ENCODE measurements at regions not wholly inside any gene's neighbourhood (a gene's known extent, or its start where the extent isn't known, plus 50 kb on each side); places are given as distances from the start of the nearest gene placed in this dataset.
A peak's percentile ranks its signal among the peaks of the same experiment; 100 is the strongest.

DNA sequence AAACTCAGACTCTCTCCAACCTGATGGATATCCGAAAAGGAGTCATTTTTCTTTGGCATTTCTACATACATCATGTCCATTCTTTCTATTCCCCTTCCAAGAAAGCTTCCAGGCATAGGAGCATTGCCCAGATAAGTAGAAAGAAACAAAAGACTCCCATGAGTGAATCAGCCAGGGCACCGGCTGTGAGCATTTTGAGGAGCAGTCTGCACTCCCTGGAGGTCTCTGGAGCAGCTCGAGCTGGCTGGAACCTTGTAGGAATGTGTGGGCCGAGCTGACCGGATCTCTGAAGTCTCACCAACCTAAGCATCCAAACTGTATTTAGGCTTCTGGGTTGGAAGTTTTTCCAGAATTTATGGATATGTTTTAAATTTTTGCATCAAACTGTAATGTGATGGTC lies 161.4 kb upstream of the TRPC7 start:
- no peak for DNase-seq

DNA sequence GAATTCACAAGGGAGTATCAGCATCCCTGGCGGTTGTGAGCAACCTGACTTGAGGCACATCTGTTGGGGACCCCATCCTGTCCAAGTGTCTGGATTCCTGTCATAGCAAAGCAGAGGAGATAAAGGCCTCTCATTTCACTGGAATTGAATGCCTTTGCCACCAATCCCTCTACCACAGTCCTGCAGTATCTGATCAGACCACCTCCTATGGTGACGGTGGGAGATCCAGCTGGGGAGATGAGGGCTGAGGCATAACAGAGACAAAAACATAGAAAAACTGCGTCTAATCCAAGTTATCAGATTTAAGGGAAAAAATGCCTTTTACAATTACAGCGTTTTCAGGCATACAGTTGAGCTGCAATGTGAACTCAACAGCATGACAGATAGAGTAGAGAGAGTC lies 160.7 kb upstream of the TRPC7 start:
- DNase-seq = no peak

DNA sequence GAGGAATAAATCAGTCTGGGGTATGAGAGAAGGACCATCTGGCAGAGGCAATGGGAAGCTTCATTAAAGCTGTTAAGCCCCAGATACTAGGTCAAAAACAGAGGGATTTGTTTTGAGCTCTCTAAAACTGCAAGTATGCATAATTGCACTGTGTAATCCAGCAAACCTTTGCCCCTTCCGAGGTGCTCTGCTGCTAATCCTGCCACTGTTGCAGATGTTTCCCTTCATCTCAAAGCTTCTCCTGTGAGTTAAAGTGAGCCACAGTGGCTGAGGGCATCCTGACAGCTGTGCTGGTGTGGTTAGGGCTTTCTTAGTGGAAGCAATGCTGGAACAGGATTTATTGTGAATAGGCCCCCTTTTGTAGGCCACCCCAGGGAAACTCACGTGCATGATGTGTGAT lies 160.3 kb upstream of the TRPC7 start:
- DNase-seq = no peak

DNA sequence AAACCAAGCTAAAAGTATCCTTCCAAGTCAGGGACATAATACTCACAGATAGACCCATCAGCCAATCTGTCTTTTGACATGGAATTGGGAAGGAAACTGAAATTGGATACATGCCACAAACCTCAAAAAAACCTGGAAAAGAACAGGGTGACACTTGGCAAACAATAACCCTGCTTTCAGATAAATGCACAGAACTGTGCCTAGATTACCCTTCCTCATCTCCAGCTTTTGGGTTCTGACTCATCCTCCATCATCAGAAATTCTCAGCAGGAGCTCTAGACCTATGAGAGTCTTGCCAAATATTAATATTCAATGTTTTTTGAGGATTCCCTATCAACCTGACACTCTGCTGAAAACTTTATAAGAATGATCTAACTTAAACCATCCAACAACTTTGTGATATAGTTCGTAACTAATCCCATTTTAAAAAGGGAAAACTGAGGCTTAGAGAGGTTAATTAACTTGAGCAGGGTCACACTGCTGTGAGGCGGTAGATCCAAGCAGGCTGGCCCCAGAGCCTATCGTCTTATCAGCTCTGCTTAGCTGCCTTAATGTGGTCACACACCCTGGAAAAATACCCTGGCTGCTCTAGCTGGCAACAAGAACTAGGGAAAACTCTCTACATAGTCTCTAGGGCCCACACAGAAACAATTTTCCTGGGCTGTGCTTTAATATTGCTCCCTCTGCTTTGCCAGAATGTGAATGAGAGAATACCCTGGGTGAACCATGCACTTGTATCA lies 157.0 kb upstream of the TRPC7 start:
- no peak for DNase-seq

DNA sequence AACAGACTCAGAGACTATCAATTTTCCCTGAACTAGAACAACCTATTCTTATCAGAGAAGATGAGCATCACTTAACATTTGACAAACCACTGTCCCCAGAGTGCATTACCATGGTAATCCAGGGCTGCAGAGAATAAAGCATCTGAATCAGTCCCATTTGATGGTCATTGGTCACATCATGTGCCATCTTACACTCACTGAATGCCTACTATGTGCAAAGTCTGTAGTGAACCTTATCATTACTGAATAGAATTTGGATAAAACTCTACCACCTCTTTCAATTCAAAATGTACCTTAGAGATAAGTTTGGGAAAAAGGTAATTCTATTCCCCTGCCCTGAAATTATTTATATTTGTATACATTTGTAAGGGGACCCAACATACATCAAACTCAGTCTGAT lies 156.4 kb upstream of the TRPC7 start:
- DNase-seq = no peak

DNA sequence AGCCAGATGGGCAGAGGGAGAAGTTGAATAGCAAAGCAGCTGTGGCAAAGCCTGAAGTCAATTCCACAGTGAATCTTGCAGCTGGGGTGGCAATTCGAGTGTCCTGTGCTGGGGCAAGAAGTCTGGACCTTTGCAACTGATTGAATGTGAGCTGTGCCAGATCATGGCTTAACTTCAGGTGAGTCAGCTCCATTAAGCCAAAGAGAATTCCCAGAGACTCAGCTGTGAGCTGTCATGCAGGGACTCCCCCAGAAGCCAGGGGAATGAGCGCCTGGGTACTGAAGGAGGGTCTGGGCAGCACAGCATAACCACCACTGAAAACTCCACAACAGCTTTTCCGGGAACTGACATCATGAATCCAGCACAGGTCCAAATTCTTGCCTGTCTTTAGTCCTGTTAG lies 153.5 kb upstream of the TRPC7 start:
- DNase-seq = no peak

DNA sequence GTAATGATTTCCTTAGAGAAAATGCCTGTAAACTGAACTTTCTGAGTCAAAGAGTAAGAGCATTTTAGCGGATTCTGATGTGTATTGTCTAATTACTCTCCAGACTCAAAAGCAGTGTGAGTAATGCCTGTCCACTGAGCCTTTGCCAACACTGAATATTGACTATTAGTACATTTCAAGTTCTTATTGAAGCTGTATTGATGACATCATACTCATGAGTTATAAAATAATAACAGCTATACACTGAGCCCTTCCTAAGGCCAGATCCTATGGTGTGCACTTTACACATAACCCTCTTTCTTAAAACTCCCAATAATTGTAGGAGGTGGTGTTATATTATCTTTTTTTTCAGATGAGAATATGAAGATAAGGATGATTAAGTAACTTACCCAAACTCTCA lies 152.8 kb upstream of the TRPC7 start:
- no peak for DNase-seq

DNA sequence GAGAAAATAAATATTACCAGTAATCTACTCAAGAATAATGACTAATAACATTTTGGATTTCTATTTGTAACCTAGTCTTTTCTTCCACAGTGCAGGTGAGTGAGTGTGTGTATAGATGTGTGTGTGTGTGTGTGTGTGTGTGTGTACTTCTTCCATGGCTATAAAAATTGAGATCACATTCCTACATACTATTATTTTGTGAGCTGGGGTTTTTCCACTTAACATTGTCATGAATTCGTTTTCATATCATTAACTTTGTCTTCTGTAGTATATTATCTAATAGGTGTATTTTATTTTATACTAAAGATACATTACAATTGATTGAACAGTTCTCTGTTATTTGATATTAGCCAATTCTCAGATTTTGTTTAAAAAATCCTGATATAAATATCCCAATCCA lies 152.4 kb upstream of the TRPC7 start:
- no peak for DNase-seq

DNA sequence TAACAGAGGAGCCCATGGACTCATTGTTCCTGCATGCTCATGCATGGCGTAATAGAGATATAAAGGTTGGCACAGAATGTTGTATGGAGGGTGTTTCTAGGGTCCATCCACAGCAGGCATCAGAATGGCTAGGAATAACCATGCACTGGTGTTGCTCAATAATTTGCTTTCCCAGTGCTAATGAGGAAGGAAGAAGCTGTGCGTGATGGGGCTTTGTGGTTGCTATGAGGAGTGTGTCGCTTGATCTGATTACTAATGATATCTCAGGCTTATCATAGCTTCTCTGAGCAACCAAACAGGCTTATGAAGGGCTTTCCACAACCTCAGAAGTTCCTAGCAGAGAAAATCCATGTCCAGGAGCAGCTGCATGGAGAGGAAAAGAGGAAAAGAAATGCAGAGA lies 151.3 kb upstream of the TRPC7 start:
- peak; percentile 17 for DNase-seq

DNA sequence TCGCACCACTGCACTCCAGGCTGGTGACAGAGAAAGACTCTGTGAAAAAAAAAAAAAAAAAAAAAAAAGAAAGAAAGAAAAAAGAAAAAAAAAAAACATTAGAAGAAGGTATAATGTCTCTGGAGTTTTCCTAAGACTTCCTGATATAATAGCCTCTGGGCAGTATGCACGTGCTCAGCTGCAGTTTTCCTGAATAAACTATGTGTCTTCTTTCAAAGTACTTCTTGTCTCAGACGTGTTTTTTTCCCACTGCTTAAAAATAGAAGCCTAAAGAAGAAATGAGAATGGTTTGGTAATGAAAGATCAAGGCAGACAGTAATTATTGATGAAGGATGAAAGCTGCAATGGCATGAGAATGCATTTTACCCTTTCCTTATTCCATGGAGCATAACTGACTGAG lies 148.1 kb upstream of the TRPC7 start:
- no peak for DNase-seq

DNA sequence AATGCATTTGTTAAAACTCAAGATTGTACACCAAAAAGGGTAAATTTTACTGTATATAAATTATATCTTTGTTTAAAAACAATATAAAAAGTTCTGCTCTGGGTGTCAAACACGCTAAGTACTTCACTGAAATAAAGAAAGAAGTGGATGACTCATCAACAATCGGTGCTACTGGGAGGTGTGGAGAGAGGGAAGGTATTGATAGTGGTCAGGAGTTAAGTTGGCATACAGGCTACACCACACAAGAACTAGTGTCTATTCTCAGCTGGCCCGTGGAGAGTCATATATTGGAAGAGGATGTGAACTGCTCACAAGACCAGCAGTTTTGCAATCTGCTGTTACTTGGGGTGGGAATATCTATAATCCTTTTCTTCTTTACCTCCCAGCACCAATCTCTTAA lies 145.7 kb upstream of the TRPC7 start:
- no peak for DNase-seq

DNA sequence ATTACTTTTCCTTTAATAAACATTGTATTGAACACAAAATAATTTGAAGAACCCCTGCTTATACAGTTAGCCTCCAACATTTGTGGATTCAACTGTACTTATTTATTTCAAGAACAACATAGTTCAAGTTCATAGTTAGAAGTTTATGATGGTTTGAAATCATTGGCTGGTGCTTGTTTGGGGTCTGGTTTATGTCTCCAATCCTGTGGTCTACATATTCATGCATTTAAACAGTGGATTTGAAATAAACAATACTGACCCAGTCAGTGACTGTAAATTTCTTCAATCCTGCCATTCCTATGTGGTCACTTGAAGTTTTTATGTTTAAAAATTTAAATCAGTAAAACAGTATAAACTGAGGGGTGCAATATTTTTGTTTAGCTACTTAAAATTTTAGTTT lies 145.1 kb upstream of the TRPC7 start:
- no peak for DNase-seq

DNA sequence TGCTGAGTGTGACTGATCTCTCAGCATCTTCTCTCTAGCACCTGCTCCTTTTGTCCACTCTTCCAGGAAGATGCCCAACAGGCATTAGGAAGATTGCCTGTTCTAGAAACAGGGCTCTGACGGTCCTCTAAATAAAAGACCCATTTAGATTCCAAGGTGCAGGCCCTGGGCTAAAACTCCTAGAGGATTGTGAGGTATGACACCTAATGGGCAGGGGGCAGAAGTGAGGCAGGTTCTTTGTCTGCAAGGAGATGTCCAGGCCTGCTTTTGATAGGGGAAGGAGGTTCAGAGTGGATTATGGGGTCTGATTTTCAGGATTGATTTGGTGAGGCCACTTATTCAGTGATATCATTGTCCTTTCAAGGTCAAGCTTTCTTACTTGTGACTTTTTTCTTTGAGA lies 140.8 kb upstream of the TRPC7 start:
- DNase-seq = no peak

DNA sequence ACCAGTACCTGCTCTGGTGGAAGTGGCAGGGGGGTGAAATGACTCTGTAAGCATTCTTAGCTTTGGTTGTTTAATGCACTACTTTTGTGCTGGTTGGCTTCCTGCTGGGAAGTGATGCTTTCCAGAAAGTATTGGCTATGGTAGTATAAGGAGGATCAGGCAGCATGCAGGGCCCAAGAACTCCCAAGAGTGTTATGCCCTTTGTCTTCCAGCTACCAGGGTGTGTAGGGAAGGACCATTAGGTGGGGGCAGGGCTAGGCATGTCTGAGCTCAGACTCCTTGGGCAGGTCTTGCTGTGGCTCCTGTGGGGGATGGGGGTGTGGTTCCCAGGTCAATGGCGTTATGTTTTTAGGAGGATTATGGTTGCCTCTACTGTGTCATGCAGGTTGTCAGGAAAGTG lies 135.8 kb upstream of the TRPC7 start:
- no peak for DNase-seq

DNA sequence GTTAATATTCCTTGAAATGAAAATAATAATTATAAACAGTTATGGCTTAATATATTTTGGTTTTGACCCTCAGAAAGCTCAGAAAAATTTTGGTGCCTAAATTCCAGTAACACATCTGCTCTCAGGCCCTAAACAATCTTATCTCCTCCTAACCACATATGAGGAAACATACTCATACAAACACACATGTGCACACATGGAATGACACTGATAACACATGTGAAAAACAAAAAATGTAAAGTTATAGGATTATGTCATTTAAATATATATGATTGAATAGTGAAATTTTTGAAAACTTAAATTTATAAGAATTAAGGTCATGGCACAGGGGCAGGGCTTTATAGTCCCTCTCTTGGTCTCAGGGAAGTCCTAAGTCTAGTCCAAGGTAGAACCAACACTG lies 127.2 kb upstream of the TRPC7 start:
- DNase-seq = no peak

DNA sequence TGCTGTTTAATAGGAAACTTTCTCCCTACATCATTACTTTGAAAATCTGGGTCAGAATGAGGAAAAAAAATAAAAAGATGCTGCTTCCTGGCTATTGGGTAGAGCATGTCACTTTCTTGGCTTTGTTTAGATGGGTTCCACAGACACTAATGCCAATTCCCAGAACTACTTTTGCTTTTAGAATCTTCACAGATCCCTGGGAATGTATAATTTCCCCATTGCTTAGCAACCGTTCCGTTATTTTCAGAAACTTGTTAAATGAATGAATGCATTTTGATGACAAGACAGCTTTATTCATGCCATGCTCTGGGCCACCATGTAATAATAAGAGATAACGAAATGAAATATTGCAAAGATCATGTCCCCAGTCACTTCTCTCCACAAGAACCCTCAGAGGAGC lies 126.5 kb upstream of the TRPC7 start:
- DNase-seq = no peak

DNA sequence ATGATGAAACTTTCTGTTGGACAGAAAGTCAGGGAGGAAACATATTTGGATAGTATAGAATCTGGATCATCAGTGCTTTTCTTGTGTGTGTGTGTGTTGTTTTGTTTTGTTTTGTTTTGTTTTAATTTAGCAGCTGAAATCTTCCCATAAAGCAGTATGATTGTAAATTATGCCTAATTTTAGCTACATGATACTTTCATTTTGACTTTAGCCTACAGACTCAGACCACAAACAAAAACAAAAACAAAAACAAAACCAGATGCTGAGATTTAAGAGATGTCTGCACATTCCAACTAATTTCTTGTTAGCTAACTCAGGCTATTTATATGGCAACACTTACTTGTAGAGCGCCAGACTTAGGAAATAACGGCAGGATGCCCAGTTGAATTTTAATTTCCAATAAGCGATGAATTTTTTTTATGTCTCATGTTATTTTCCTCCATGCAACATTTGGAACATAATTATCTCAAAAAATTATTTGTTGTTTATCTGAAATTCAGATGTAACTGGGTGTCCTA lies 119.5 kb upstream of the TRPC7 start:
- no peak for DNase-seq

DNA sequence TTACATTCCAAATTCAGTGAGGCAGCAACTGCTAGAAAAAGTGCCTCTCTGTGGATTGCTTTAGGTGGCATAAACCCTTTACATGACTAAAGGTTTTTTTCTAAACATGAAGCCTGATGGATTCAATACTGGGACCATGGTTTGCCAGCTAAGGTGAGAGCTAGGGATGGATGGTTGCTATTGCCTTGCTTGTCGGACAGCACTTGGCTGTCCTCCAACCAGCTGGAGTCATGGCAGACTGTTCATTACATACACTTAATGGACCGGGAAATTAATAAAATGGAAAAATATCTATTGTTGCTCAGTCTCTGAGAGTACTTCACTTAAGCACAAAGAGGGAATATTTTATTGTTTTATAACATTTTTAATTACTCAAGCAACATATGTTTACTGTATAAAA lies 116.9 kb upstream of the TRPC7 start:
- no peak for DNase-seq

DNA sequence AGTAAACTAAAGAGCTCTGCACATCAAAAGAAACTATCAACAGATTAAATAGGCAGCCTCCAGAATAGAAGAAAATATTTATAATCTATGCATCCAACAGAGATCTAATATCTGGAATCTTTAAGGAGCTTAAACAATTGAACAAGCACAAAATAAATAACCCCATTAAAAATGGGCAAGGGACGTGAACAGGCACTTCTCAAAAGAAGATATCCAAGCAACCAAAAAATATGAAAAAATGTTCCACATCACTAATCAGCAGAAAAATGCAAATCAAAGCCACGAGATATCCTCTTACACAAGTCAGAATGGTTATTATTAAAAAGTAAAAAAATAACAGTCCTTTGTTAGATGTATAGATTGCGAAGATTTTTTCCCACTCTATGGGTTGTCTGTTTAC lies 109.1 kb upstream of the TRPC7 start:
- DNase-seq = no peak

DNA sequence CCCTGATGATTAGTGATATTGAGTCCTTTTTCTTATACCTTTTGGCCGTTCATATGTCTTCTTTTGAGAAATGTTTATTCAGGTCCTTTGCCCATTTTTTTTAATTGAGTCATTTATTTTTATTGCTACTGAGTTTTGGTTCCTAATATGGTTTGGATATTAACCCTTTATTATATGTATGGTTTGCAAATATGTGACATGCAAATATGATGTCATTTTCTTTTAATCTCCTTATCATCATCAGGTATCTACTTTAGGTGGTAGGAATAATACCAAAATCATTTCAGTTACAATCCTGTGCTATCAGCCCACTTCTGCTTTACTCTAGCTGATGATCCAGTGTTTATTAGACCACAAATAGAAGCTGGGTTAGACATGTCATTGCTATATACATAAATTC lies 102.3 kb upstream of the TRPC7 start:
- no peak for DNase-seq

DNA sequence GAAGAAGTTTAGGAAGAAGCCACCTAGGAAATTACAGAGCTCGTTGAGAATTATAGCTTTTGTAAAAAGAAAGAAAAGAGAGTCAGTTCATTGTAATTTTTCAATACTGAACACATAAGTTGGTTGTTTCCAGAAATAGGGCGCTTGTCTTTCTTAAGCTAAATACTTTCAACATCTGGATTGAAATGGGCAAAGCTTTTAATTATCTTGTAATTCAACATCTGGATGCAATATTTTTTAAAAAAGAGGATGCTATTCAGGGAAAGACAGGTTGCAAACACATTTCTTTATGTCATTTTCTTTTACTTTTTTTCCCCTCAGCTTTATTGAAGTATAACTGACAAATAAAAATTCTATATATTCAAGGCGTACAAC lies 100.7 kb upstream of the TRPC7 start:
- DNase-seq = no peak

DNA sequence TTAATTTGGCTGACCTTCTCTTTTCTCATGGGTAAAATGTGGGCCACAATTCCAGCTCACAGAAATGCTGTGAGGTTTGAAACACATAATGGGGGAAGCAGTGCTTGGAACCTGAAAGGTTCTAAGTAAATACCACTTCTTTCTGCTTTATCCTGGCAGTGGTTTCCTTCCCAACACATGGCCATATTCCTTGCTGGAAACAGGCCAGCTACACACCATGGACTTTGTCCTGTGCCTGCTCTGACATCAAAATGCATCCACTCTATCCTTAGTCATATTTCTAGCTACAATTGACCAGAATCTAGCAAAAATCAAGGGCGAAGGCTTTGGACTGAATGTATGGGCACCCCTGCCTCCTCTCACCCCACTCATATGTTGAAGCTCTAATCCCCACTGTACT lies 93.1 kb upstream of the TRPC7 start:
- DNase-seq = no peak

DNA sequence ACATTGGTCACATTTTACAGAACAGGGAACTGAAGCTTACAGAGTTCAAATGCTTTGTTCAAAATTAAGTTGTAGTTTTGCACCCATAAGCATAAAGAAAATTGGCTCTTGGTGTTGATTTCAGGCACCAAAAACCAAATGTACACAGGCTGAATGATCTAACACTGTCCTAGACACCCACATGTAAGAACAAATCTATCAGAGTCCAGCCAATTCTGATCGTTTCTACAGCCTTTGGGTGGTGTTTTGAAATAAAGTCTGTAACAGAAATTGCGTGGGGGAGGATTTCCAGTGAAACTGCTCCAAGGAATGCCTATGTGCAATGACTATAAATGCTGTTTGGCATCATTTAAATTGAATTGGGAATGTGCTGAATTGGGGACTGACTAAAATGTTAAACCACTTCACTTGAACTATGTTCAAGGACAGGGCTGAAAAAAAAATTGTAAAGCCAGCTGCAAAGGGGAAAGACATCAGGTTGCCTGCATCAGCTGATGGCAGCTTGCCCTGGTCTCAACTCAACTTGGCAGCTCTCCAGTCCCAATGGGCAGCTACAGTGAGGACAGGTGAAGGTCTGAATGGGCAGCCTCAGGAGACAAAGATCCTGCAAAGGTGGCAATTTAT lies 92.2 kb upstream of the TRPC7 start:
- DNase-seq = no peak

DNA sequence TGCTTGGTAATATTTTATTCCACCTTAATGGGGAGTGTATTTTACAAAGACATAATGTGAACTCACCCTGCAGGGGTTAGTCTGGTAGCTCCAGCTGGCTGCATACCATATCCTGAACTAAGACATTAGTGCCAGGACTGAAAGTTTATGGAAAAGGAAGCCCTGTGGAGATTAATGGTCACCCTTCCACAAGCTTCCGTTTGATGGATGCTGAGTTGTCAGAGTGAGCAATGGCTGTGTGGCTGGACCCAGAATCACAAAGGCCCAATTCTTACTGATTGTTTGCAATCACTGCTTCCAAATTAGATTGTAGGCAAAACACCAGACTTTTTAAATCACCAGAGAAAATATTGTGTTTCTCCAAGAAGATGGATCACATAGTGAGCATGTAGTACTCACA lies 90.1 kb upstream of the TRPC7 start:
- no peak for DNase-seq
